Epidermal melanocyte (primary cell): ENCODE measurements at regions not wholly inside any gene's neighbourhood (a gene's known extent, or its start where the extent isn't known, plus 50 kb on each side); places are given as distances from the start of the nearest gene placed in this dataset.

Experiments
- DNase-seq: peaks from one replicate; pipeline ENCODE4 v3.0.0; 2011; ENCODE audit warnings: low spot score; ENCODE audit not compliant: insufficient read length

GRCh38 chrX:42944381-42944998 is 166.5 kb upstream of the PPP1R2C start:
- no peak for DNase-seq

GRCh38 chrX:42946544-42947194 is 168.7 kb upstream of the PPP1R2C start:
- DNase-seq, result no peak

- no peak for DNase-seq
Measured at GRCh38 chrX:42948723-42949657, 171.0 kb upstream of the PPP1R2C start.

- no peak for DNase-seq
Measured at GRCh38 chrX:42951747-42952146, 173.8 kb upstream of the PPP1R2C start.

- DNase-seq, result no peak
Measured at GRCh38 chrX:42952621-42953020, 174.7 kb upstream of the PPP1R2C start.

GRCh38 chrX:42954880-42955279 is 176.9 kb upstream of the PPP1R2C start:
- no peak for DNase-seq

- no peak for DNase-seq
Measured at GRCh38 chrX:42955349-42955748, 177.4 kb upstream of the PPP1R2C start.

GRCh38 chrX:42967681-42968300 is 189.8 kb upstream of the PPP1R2C start:
- DNase-seq, result no peak

GRCh38 chrX:42973321-42973720 is 195.4 kb upstream of the PPP1R2C start:
- no peak for DNase-seq

- no peak for DNase-seq
Measured at GRCh38 chrX:42975906-42976305, 197.9 kb upstream of the PPP1R2C start.

GRCh38 chrX:42976746-42977366 is 198.9 kb upstream of the PPP1R2C start:
- DNase-seq, result no peak

GRCh38 chrX:42978655-42979379 is 200.9 kb upstream of the PPP1R2C start:
- DNase-seq, result no peak

GRCh38 chrX:42988700-42989099 is 210.7 kb upstream of the PPP1R2C start:
- no peak for DNase-seq

- no peak for DNase-seq
Measured at GRCh38 chrX:42992199-42992943, 214.4 kb upstream of the PPP1R2C start.

- no peak for DNase-seq
Measured at GRCh38 chrX:42996861-42997260, 218.9 kb upstream of the PPP1R2C start.

GRCh38 chrX:43000121-43000520 is 222.2 kb upstream of the PPP1R2C start:
- DNase-seq, result no peak

GRCh38 chrX:43002526-43003203 is 224.7 kb upstream of the PPP1R2C start:
- no peak for DNase-seq

- DNase-seq, result no peak
Measured at GRCh38 chrX:43003204-43003565, 225.2 kb upstream of the PPP1R2C start.

- DNase-seq, result no peak
Measured at GRCh38 chrX:43003939-43004338, 226.0 kb upstream of the PPP1R2C start.
